ENCODE measurements at regions not wholly inside any gene's neighbourhood (a gene's known extent, or its start where the extent isn't known, plus 50 kb on each side); places are given as distances from the start of the nearest gene placed in this dataset.
A peak's percentile ranks its signal among the peaks of the same experiment; 100 is the strongest.

GRCh38 chr6:166007349-166008263, 160.0 kb downstream of the TBXT start:
- ATAC-seq (ENCODE audit: low FRiP score) (no peak), DNase-seq (ENCODE audit: low spot score) (no peak)
- TF ChIP-seq CTCF (IDR thresholded peaks at IDR 0.05) = no peak

- TF ChIP-seq CTCF (IDR thresholded peaks at IDR 0.05) = no peak
- ATAC-seq (ENCODE audit: low FRiP score) (no peak), DNase-seq (ENCODE audit: low spot score) (no peak)
These were observed 160.8 kb downstream of the TBXT start for GRCh38 chr6:166006900-166007301.

- ATAC-seq (ENCODE audit: low FRiP score) (peak; percentile 65), DNase-seq (ENCODE audit: low spot score) (no peak)
- TF ChIP-seq CTCF (IDR thresholded peaks at IDR 0.05) = no peak
These were observed 161.4 kb downstream of the TBXT start for GRCh38 chr6:166005944-166006899.

- DNase-seq (ENCODE audit: low spot score) = no peak
- peak; percentile 39 for ATAC-seq (ENCODE audit: low FRiP score)
These were observed 162.2 kb downstream of the TBXT start for GRCh38 chr6:166005401-166005943.

GRCh38 chr6:166004876-166005275, 162.8 kb downstream of the TBXT start:
- TF ChIP-seq CTCF (IDR thresholded peaks at IDR 0.05) = no peak
- DNase-seq (ENCODE audit: low spot score) = no peak
- no peak for ATAC-seq (ENCODE audit: low FRiP score)

More at GRCh38 chr6:166005401-166005943, 162.2 kb downstream of the TBXT start:
- TF ChIP-seq CTCF (IDR thresholded peaks at IDR 0.05) = no peak

- TF ChIP-seq CTCF (IDR thresholded peaks at IDR 0.05) = no peak
- DNase-seq (ENCODE audit: low spot score) (no peak), ATAC-seq (ENCODE audit: low FRiP score) (no peak)
These were observed 163.2 kb downstream of the TBXT start for GRCh38 chr6:166004471-166004870.

Data from omental fat pad (tissue), 3 donors.